Hematopoietic multipotent progenitor cell treated with erythropoietin and hydrocortisone succinate and interleukin-3 and kit ligand, for 17 days (in vitro differentiated cells): ENCODE measurements at regions not wholly inside any gene's neighbourhood (a gene's known extent, or its start where the extent isn't known, plus 50 kb on each side); places are given as distances from the start of the nearest gene placed in this dataset.

Source experiments
- DNase-seq: peaks from one replicate; pipeline ENCODE4 v3.0.0-alpha.2; 2015; ENCODE audit warnings: low spot score

DNA sequence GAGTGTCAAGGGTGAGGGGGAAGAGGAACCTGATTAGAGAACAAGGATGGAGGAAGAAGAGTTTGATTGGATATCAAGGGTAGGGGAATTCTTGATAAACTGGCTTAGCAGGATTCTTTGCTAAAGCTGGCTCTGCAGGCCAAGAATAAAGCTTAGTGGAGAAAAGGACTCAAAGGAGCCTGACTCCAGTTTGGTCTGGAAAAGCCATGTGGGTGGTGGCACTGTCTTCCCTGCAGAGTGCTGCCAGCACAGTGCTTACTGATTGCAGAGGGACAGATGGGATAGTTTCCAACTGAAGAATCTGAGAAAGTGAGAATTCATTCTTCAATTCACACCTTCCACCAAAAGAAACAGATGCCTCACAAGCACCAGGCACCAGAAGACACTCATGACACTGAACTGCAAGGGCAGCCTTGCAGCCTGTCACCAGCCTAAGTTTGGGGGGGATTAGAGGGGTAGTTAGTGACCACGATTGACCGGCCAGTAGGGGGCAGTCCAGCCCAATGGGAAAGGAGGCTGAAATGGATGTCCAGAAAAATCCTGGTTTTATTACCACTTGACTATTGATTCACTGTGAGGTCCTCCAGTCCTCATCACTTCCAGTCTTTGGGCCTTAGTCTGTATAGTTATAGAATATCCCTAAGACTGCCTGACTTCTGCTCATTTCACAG is 334.5 kb downstream of the SMAD2 start:
- peak; percentile 8 for DNase-seq

DNA sequence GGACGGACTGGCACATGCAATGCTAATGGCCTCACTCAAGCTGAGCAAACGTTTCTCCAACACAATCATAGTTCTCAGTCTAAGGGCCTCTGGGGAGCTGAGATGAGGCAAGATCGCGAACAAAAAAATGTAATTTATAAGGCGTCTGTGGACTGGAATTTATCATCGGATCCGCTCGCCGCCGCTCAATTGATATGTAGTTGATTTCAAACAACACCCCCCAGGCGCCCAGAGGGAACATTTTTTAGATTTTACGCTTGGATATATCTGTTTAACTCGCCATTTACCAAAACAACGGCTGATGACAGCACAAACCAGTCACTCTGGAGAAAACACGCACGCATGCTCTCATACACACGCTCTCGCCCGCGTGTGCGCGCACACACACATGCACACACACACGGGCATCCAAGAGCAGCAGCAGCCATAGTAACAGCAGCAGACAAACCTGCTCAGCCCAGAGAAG is 335.8 kb downstream of the SMAD2 start:
- no peak for DNase-seq

DNA sequence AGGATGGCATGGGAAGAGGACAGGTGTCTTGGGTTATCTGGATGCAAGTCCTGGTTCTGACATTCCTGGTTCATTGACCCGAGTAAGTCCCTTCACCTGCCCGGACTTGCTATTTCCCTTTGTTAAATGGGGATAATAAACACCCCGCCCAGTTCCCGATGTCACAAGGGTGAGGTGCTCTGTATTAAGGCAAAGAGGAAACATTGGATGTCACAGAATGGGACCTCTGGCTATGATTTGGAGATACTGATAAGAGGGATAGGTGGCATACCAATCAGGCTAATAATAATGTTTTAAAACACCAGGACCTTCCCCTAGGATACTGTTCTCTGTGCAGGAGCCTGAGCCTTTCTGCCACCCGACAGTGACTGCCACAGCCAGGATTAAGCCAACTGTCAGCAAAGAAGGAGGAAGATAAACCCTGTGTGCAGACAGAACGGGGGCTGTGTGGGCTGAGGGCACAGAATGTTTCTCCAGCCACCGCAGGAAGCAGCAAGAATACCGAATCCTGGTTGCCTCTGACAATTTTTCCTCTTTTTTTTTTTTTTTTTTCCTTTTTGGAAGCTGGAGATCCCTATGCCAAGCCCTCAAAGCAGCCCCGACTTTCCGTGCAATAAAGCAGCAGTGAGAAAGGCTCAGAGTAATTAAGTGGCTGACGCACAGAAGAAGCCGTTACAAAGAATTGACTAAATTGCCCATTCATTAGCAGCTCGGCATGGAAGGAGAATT is 336.6 kb downstream of the SMAD2 start:
- DNase-seq = no peak

DNA sequence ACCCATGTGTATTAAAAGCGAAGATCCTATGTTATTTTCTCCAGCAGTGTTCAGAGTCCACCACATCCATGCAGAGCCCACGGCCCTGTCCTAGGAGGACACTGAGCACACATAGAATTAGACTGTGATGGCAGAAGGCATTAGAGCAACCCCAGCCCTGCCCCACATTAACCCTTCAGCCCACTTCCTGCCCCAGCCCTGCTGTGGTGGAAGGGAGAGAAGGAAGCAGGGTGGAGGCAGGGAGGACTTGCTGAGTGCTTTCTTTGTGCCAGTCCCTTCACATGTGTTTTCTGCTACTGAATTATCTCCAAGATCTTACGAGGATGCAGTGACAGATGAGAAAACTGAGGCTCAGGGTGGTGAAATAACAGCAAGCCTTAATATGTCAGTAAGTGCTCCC is 339.0 kb downstream of the SMAD2 start:
- no peak for DNase-seq

DNA sequence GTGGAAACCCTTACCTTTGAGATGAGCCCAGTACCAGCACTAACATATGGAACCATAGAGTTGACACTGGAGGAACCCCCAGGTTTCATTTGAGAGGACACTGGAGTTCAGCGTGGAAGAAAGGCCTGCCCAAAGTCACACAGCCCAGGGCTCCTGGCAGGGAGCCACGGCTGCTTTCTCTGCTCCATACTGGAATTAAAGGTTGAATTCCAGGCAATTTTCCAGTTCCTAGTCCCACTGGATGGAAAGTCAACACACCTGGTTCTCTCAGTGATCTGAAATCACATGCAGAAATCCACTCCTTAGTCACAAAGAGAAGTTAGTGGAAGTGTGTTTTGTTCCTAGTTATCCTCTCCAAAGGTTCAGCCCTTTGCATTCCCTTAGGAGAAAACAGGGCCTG is 336.1 kb upstream of the SKOR2 start:
- no peak for DNase-seq

DNA sequence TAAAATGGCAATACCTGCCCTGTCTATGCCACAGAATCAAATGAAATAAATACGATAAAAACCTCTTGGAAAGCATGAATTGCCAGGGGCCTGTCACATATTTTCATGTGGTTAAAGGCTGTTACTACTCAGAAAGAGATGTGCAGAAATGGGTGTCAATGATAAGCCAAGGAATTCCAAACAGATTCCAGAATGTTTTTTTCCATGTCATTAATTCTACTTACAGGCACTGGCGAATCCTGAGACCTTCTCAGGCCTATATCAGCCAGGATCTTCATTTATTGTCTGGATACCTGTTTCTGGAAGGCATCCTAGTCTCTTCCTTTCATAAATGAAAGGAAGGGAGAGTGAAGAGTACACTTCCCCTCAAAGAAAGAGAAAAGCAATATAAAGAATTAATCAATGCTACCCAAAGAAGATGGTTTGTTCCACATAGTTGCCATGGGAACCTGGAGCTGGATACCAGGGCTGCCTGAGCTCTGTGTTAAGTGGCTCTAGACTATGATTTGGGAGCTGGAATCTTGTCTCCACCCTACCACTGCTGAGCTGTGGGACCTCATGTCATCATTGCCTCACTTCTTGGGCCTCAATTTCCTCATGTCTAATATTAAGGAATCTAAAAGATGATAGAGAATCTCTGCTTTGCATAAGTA is 335.1 kb upstream of the SKOR2 start:
- DNase-seq = no peak

DNA sequence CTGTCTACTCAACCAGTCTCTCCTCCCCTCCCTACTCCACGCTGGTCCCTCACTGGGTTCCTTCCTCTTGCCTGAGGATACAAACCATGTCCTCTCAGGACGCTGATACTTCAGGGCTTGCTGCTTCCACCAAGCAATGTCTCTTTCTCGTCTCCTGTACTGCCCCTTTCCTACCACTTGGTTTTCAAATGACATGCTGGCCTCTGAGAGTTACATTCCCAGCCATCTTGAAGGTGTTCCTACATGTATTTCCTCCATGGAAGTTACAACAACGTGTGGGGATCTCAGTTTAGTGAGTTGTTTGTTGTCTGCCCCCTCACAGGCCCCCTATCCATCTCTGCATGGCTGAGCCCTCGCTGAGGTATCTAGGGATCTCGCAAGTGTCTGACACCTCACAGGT is 334.5 kb upstream of the SKOR2 start:
- DNase-seq = no peak

DNA sequence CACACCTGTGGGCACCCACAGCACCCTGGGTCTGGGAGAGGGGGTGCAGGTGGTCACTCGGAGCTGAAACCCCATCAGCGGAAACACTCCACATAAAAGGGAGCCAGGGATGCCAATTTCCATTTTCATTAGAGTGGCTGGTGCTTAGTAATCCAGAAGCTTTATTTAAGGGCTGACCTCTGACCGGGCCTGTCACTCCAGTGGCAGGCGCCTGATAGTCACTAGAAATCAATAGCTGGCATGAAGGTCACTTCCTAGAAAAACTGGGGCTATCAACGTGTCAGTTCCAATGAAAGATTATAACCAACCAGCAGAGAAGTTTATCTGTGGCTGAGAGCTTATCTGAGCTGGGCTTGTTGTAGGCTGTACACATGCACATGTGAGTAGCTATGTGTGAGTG is 333.7 kb upstream of the SKOR2 start:
- DNase-seq = no peak

DNA sequence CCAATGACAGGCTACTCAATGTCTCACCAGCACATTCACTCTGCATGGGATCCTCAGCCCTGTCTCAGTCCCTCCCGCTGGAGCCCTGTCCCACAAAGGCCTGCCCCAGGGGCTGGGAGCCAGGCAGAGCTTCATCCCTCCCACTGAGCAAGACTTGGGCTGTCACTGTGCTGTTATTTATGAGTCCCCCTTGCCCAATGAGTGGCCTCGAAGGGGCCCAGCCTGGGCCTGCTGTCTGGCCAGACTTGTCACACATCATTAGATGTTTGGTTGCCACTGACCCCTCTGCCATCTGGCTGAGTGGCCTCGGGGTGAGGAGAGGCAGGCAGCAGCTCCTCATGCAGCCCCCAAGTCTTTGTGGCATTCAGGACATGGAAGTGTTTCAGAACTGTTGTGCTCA is 330.6 kb upstream of the SKOR2 start:
- no peak for DNase-seq

DNA sequence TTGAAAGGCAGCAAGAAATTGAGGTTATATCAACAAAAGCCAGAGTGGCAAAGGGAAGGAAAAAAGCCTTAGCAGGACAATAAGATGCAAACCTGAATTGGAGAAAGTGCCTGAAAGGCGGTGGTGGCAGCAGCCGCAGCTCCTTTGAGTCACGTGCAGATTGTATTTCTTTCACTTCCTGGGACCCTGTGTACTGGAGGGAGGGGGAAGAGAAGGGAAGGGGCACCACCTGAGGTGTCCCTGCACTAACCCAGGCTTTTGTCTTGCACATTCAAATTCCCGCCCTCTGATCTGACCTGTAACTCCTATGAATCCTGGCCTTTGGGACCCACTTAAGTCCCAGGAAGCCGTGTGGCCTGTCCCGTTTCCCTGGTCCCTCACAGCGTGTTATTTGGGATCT is 326.1 kb upstream of the SKOR2 start:
- DNase-seq = no peak

DNA sequence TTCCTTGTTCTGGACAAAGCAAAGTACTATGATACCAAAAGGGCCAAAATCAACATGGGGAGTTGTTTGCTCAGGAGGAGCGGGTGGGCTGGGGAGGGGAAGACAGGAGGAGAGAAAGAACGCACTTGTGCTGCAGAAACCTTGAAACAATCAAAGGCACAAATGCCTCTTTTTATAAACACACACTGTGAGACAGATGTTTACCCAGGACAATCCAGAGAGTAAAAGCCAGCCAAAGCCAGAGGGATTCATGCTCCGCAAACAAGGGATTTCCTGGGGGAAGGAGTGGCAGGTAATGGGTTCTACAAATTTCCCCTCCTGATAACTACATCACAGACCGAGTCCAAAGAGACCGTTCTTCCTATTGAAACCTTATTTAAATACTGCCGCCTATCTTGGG is 323.5 kb upstream of the SKOR2 start:
- no peak for DNase-seq

DNA sequence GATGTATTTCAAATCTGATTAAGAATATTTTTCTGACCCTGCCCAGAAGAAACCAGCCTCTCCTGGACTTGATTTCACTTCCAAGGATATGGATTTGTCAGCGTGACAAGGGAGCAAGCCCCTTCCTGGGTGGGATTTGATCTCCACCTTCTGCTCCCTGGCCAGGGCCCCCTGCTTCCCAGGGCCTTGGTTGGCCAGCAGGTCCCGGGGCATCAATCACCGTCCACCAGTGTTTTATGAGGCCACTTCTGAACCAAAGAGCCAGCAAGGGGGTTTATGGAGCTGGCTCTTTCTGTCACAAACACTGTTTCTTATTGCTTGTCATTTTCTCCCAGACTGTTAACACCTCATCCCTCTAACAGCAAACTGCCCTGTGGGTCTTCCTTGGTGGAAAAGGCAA is 320.5 kb upstream of the SKOR2 start:
- DNase-seq = no peak

DNA sequence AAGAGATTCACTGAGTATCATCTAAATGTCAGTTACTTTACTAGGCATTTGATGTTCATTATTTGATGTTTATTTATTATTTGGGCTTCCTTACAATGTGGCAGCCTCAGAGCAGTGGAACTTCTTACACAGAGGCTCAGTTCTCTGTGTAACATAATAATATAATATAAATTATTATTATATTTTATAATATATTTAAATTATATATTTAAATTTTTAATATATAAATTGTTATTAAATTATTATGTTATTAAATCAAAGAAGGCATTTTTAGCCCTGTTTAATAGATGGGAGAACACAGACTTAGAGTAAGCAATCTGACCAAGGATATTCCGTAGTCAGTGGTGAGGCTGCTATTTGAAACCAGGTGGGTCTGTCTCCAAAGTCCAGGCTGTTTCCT is 315.3 kb upstream of the SKOR2 start:
- no peak for DNase-seq

DNA sequence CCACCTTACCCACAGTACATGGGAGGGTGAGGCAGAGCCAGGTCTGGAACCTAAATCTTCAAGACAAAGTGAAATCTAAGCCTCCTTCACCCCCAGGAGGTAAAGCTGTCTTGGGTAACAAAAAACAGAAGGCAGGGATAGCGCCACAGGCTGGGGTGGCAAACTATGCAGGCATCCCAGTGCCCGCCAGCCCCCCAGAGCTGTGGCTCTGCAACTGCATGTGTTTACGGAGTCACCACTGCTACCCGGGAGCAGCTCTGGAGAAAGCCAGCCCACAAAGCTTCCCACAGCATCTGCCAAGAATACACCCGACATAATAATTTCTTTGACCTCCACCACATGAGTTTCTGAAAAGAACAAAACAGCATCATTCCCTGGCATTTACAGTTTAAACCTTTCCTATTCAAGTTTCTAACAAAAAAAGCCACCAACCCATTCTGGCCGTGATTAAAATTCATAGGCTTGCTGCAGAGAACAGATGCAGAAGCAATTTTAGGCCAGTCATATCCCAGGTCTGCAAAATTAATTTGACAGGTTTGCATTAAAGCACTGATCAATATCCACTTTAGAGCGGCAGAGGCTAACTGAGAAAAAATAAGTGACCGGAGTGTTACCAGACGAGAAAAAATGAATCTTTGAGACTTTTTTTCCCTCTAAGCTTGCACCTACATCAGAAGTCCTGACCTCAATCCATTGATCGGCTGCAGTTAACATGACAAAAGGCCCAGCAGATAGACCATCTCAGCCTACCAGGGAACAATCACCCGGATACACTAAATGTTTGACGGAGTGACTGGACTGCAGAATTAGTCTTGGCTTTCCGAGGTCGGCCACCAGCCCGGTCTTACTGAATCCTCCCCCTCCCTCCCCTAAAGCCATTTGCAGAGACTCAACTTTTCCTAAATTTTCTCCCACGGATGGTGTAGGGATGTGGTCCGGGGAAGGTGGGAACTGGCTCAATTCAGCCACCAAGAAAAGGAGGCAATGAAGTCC is 309.6 kb upstream of the SKOR2 start:
- DNase-seq = no peak

DNA sequence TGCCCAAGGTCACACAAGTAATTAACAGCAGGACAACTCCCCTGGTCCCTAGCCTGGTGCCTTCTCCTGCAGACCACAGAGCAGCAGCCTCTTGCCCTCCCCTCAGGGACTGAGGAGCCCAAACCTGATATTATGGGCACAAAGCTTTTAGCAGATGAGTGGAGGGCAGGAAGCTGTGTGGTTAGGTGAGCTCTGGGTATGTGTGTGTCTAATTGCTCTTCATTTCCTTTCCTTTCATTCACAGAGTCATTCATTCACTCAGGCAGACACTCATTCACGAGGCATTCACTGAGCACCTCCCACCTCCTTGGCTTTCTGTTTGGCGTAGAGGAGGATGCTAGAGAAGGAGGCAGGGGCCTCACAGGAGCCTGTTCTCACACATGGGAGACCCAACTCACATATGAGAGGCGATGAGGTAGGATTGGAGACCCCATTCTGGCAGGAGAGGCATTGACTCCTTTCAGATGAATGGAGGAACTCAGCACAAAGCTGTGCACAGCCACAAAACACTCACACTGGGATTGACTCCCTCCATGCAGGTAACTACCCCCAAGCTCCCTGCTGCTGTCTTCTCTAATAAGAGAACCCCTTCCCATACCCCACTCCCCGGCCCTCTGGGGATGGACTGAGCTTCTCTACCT is 306.8 kb upstream of the SKOR2 start:
- DNase-seq = no peak

DNA sequence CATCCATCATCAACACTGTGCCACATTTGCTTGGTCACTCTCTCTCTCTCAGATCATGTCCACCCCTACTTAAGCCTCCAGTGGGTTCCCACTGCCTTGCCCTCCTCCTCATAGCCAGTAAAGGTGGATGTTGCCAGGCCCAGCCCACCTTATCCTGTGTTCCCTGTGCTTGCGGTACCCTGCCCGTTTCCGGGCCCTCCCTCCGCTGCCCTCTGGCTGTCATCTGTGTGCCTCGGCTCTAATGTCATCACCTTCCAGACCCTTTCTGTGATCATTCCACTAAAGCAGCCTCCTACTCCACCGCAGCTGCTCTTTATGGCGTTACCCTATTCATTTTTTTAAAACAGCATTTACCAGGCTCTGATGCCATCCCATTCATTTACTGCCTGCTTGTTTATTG is 305.7 kb upstream of the SKOR2 start:
- DNase-seq = no peak

DNA sequence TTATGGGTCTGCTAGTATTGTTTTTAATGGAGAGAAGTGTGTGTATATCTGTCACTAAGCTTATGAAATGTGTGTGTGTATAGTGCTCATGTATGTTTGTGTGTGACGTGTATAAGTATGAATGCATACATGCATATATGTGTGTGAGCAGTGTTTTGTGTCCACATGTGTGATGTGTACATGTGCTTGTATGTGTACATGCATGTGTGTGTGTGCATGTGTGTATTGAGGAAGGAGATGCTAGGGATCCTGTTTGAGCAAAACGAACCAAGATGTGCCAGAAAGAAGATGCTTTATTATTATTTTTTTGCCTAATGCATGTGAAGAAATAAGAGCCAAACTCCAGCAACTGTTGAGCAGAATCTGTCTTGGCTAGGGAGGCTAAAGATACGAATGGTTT is 301.3 kb upstream of the SKOR2 start:
- no peak for DNase-seq

DNA sequence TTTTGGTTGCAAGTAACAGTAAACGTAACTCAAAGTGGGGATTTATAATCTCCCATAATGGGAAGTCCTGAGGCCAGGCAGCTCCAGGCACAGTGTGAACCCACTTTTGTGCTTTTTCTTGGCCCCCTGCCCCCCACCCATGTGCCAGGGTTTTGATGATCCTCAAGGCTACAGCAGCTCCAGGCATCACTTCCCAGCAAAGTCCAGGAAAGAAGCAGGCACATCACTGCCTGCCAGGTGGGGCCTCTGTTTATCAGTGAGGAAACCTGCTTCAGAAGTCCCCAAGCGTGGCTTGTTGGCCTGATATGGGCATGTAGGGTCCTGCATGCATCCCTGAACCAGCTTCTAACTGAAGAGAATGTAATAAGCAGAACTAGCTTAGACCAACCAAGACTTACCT is 299.2 kb upstream of the SKOR2 start:
- DNase-seq = no peak

DNA sequence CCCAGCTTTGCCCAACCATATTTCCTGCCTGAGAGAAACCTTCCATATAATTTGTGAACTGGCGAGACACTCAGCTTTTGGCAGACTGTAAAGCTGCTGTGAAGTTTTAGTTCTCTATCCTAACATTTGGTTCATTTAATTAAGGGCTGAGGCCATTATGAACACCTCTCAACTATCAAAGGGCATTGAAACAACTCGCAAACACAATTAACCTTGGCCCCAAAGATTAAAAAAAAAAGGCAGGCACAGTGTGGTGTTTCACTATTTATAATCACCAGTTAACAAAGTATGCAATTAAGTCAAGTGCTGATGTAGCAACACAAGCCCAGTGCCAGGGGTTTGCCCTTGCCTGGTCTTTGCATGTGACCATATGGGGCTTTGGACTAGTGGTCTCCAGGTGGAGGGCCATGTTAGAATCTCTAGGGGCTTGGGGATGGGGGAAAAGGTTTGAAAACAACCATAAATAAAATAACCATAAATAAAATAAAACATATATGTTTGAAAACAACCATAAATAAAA is 297.6 kb upstream of the SKOR2 start:
- no peak for DNase-seq

DNA sequence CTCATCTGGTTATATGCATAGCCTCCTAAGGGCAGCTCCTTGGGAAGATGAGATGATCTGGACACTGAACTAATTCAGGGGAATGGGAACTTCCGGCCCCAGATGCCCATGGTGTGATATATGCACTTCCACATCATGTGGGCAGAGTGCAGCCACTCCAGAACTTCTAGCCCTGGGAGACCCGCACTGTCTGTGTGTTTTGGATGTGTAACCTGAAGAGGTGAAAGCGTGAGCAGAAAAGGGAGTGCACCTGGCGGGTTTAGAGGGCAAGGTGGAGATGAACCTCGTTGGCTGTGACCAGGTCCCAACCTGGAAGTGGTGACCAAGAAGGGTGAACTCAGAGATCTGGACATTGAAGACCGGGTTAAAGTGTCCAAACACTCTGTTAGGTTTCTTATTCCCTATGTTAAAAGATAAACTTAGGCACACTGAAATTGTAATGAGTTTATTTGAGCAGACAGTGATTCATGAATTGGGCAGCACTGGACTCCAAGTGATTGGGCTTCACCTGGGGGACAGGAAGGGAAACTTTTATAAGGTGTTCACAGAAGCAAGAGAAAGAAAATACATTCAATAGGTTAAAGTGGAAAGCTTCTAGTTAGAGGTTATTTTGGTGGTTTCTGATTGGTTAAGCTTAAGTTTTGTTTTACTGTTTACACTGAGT is 296.2 kb upstream of the SKOR2 start:
- no peak for DNase-seq

DNA sequence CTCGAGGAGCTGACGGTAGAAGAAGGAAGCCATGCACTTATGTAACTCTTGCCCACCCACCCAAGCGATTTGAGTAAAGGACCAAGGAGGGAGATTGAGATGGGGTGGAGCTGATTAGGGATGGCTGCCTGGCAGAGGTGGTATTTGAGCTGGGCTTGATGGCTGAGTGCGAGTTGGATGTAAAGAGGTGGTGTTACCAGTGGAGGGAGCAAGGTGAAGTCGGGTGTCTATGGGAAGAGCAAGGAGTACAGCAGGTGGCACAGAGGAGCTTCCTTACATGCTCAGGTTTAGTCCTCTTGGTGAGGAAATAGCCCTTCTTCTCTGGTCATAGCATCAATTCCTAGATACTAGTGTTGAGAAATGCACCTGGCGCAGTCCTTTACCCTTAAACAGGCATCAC is 294.2 kb upstream of the SKOR2 start:
- no peak for DNase-seq
